NB4 (cell line): ENCODE measurements at regions not wholly inside any gene's neighbourhood (a gene's known extent, or its start where the extent isn't known, plus 50 kb on each side); places are given as distances from the start of the nearest gene placed in this dataset.

Experiments used
- CTCF ChIP-seq: IDR thresholded peaks from one replicate; pipeline ENCODE4 v1.5.1; 2012; ENCODE audit warnings: low read depth, low read length
- MAX ChIP-seq: IDR thresholded peaks from 2 replicates; pipeline ENCODE4 v1.6.1; 2011; ENCODE audit warnings: low read depth, low read length
- POLR2A ChIP-seq: IDR thresholded peaks from 2 replicates; pipeline ENCODE4 v1.6.1; 2011; ENCODE audit warnings: mild to moderate bottlenecking; ENCODE audit not compliant: insufficient read length; ENCODE audit errors: extremely low read depth

- TF ChIP-seq CTCF (no peak), POLR2A (no peak), MAX (no peak)
These were observed 81.8 kb downstream of the ANXA1 start for GRCh38 chr9:73233359-73234007.
